Liver (tissue), 8 donors: ENCODE measurements at regions not wholly inside any gene's neighbourhood (a gene's known extent, or its start where the extent isn't known, plus 50 kb on each side); places are given as distances from the start of the nearest gene placed in this dataset.

Experiments
- DNase-seq: peaks from one replicate; pipeline ENCODE4 v3.0.0-alpha.2; 2017; ENCODE audit warnings: low spot score
- H3K27ac ChIP-seq, 2 donors: one replicate each; pipeline ENCODE4 v1.7.0; 2013; ENCODE audit warnings: inconsistent platforms in 2 of 2, low read length in 2 of 2, control low read depth in 1 of 2, low read depth in 1 of 2, mild to moderate bottlenecking in 1 of 2
- H3K27me3 ChIP-seq, 4 donors: one replicate each; pipeline versions ENCODE4 v1.6.1 to v1.7.0; 2013; ENCODE audit warnings: low read length in 3 of 4, inconsistent platforms in 1 of 4, mild to moderate bottlenecking in 1 of 4, moderate library complexity in 1 of 4; ENCODE audit not compliant: control insufficient read depth in 4 of 4, insufficient read depth in 4 of 4
- H3K36me3 ChIP-seq, 4 donors: one replicate each; pipeline versions ENCODE4 v1.6.1 to v1.7.0; 2013; ENCODE audit warnings: low read length in 3 of 4, mild to moderate bottlenecking in 3 of 4, low read depth in 1 of 4, moderate library complexity in 1 of 4; ENCODE audit not compliant: control insufficient read depth in 4 of 4, insufficient read depth in 3 of 4
- H3K4me1 ChIP-seq, 4 donors: one replicate each; pipeline versions ENCODE4 v1.6.1 to v1.7.0; 2013; ENCODE audit warnings: low read length in 3 of 4, mild to moderate bottlenecking in 3 of 4, moderate library complexity in 1 of 4; ENCODE audit not compliant: control insufficient read depth in 4 of 4, insufficient read depth in 4 of 4
- H3K4me3 ChIP-seq, 3 donors: one replicate each; pipeline versions ENCODE4 v1.6.1 to v1.7.0; 2013; ENCODE audit warnings: low read length in 3 of 3, control low read depth in 1 of 3, low read depth in 1 of 3, mild to moderate bottlenecking in 1 of 3
- H3K9ac ChIP-seq, 2 donors: one replicate each; pipeline ENCODE4 v1.7.0; 2013; ENCODE audit warnings: low read length in 2 of 2, mild to moderate bottlenecking in 2 of 2, moderate library complexity in 2 of 2, control low read depth in 1 of 2, low read depth in 1 of 2
- H3K9me3 ChIP-seq, 4 donors: one replicate each; pipeline versions ENCODE4 v1.6.1 to v1.7.0; 2013; ENCODE audit warnings: low read length in 3 of 4; ENCODE audit not compliant: control insufficient read depth in 4 of 4
- ATF3 ChIP-seq: IDR thresholded peaks from 2 replicates; pipeline ENCODE4 v1.6.1; 2016; ENCODE audit warnings: antibody characterized with exemption
- CTCF ChIP-seq: fragments of 150-350 bp; IDR thresholded peaks from 2 replicates; pipeline ENCODE4 v1.5.1; 2017; ENCODE audit warnings: improper control_type of control experiment, low read depth, low read length; ENCODE audit not compliant: missing input control
- EGR1 ChIP-seq, 2 donors: IDR thresholded peaks; 2 replicates each; pipeline ENCODE4 v1.6.1; 2016 to 2018; ENCODE audit warnings: antibody characterized with exemption in 2 of 2, low read depth in 2 of 2
- FOXA1 ChIP-seq: IDR thresholded peaks from 2 replicates; pipeline ENCODE4 v1.6.1; 2016; ENCODE audit warnings: antibody characterized with exemption
- HNF4A ChIP-seq, 2 donors: conservative IDR thresholded peaks; 2 replicates each; pipeline ENCODE4 v1.6.1; 2016; ENCODE audit warnings: antibody characterized with exemption in 2 of 2, mild to moderate bottlenecking in 2 of 2
- JUND ChIP-seq, 2 donors: IDR thresholded peaks; 2 replicates each; pipeline ENCODE4 v1.6.1; 2016; ENCODE audit warnings: antibody characterized with exemption in 2 of 2
- RAD21 ChIP-seq, 2 donors: IDR thresholded peaks; 2 replicates each; pipeline ENCODE4 v1.6.1; 2016; ENCODE audit warnings: antibody characterized with exemption in 2 of 2, mild to moderate bottlenecking in 2 of 2
- REST ChIP-seq: IDR thresholded peaks from 2 replicates; pipeline ENCODE4 v1.6.1; 2016; ENCODE audit warnings: antibody characterized with exemption, mild to moderate bottlenecking
- SP1 ChIP-seq: IDR thresholded peaks from 2 replicates; pipeline ENCODE4 v1.6.1; 2018; ENCODE audit warnings: antibody characterized with exemption, mild to moderate bottlenecking
- TAF1 ChIP-seq: conservative IDR thresholded peaks from 2 replicates; pipeline ENCODE4 v1.6.1; 2016; ENCODE audit warnings: antibody characterized with exemption, mild to moderate bottlenecking
- YY1 ChIP-seq: IDR thresholded peaks from 2 replicates; pipeline ENCODE4 v1.6.1; 2016; ENCODE audit warnings: antibody characterized with exemption, mild to moderate bottlenecking
- ZBTB33 ChIP-seq: IDR thresholded peaks from 2 replicates; pipeline ENCODE4 v1.6.1; 2016; ENCODE audit warnings: antibody characterized with exemption
- WGBS: extraction: QIAGEN DNeasy Blood & Tissue Kit; methylation state at CpG from one replicate; pipeline ENCODE4 v1.1.7; 2013; 5-methylcytosine and 5-hydroxymethylcytosine counted together
- donor health status: healthy.
- donor health status: healthy.
- donor health status: healthy.
- donor health status: healthy.
- donor health status: healthy.

GRCh38 chr9:81371824-81372223 lies 317.5 kb downstream of the TLE1 start (continued):
- no peak for TF ChIP-seq REST
- TF ChIP-seq RAD21 (IDR thresholded peaks at IDR 0.05), result peak; percentile 36 to 43
- no peak for TF ChIP-seq EGR1 (IDR thresholded peaks at IDR 0.05; ENCODE audit: low read depth in 2 of 2)
- peak; percentile 59 for TF ChIP-seq YY1

GRCh38 chr9:81370650-81371049 lies 318.7 kb downstream of the TLE1 start:
- no peak for TF ChIP-seq ZBTB33
- Histone ChIP-seq H3K27me3 (no peaks in the 10 kb centered on the region), H3K4me3 (no peak overlapping the region), H3K9ac (no peak overlapping the region), H3K9me3 (no peaks in the 10 kb centered on the region), H3K4me1 (no peaks in the 10 kb centered on the region), H3K36me3 (no peaks in the 10 kb centered on the region), H3K27ac (no peak overlapping the region)
- DNase-seq, result no peak
- WGBS, result 91% methylated on average over 7 of the region's 7 CpGs

GRCh38 chr9:81370096-81370495 lies 319.3 kb downstream of the TLE1 start:
- Histone ChIP-seq H3K4me3 (no peak overlapping the region), H3K9me3 (no peaks in the 10 kb centered on the region), H3K4me1 (no peaks in the 10 kb centered on the region), H3K27me3 (no peaks in the 10 kb centered on the region), H3K27ac (no peak overlapping the region), H3K9ac (no peak overlapping the region), H3K36me3 (no peaks in the 10 kb centered on the region)
- no peak for TF ChIP-seq CTCF
- DNase-seq, result no peak
- WGBS, result 84% methylated on average over 3 of the region's 3 CpGs

GRCh38 chr9:81369121-81369520 lies 320.2 kb downstream of the TLE1 start:
- Histone ChIP-seq H3K9me3 (no peaks in the 10 kb centered on the region), H3K9ac (no peak overlapping the region), H3K27ac (no peak overlapping the region), H3K4me3 (no peak overlapping the region), H3K4me1 (no peaks in the 10 kb centered on the region), H3K27me3 (no peaks in the 10 kb centered on the region), H3K36me3 (no peaks in the 10 kb centered on the region)
- no peak for DNase-seq
- WGBS, result 98% methylated on average over 1 of the region's 1 CpG
- TF ChIP-seq SP1 (no peak), REST (no peak), RAD21 (IDR thresholded peaks at IDR 0.05) (no peak), YY1 (no peak), HNF4A (conservative IDR thresholded peaks at IDR 0.05) (no peak), TAF1 (no peak), ATF3 (no peak), JUND (IDR thresholded peaks at IDR 0.05) (no peak), CTCF (no peak), FOXA1 (no peak), EGR1 (IDR thresholded peaks at IDR 0.05; ENCODE audit: low read depth in 2 of 2) (no peak)
